Large intestine (tissue), 3 donors: ENCODE measurements at regions not wholly inside any gene's neighbourhood (a gene's known extent, or its start where the extent isn't known, plus 50 kb on each side); places are given as distances from the start of the nearest gene placed in this dataset.
"Not testable (repeated sequence)": the region's sequence is repeated elsewhere in the genome, so short reads cannot be mapped to it uniquely, and the experiment has no call there.

Source experiments
- DNase-seq, 2 donors: peaks; one replicate each; pipeline versions ENCODE4 v3.0.0 to v3.0.0-alpha.2; 2013
- H3K27ac ChIP-seq: one replicate; pipeline ENCODE4 v1.5.1; 2013; ENCODE audit warnings: low read length
- H3K27me3 ChIP-seq: 2 replicates; pipeline ENCODE4 v1.6.1; 2013; ENCODE audit warnings: low read length; ENCODE audit not compliant: control insufficient read depth, insufficient read depth
- H3K36me3 ChIP-seq: 2 replicates; pipeline ENCODE4 v1.6.1; 2013; ENCODE audit warnings: low read length; ENCODE audit not compliant: control insufficient read depth, insufficient read depth
- H3K4me1 ChIP-seq: one replicate; pipeline ENCODE4 v1.6.1; 2013; ENCODE audit warnings: low read length; ENCODE audit not compliant: control insufficient read depth, insufficient read depth
- H3K4me3 ChIP-seq: one replicate; pipeline ENCODE4 v1.5.1; 2013; ENCODE audit warnings: low read length
- H3K9me3 ChIP-seq: one replicate; pipeline ENCODE4 v1.6.1; 2013; ENCODE audit warnings: mild to moderate bottlenecking, low read depth, low read length, moderate library complexity; ENCODE audit not compliant: control insufficient read depth
- WGBS: methylation state at CpG from one replicate; pipeline ENCODE4 v1.1.5; 2013; ENCODE audit warnings: low lambda C conversion rate; ENCODE audit not compliant: insufficient coverage; 5-methylcytosine and 5-hydroxymethylcytosine counted together

DNA sequence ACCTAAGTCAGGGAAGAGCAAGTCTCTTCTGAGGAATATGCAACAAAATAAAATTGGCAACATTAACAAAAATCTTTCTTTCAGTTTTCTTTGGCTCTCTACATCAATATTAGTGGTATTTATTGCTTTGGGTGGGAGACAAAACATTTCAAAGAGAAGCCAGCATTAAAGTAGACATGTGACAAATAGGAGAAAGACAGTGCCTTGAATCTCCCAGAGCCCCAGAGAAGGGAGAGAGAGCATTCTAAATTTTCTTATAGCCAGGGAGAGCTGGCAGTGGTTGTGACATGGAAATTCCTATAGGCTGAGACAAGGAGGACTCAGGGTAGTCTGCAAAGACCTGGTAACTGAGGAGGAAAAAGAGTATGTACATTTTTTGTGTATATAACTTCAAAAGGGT, 79.4 kb upstream of the NREP start:
- no peak for DNase-seq
- Histone ChIP-seq H3K9me3 (no peaks in the 10 kb centered on the region), H3K36me3 (no peaks in the 10 kb centered on the region), H3K27me3 (no peaks in the 10 kb centered on the region), H3K27ac (no peak overlapping the region), H3K4me1 (no peaks in the 10 kb centered on the region), H3K4me3 (no peak overlapping the region)

DNA sequence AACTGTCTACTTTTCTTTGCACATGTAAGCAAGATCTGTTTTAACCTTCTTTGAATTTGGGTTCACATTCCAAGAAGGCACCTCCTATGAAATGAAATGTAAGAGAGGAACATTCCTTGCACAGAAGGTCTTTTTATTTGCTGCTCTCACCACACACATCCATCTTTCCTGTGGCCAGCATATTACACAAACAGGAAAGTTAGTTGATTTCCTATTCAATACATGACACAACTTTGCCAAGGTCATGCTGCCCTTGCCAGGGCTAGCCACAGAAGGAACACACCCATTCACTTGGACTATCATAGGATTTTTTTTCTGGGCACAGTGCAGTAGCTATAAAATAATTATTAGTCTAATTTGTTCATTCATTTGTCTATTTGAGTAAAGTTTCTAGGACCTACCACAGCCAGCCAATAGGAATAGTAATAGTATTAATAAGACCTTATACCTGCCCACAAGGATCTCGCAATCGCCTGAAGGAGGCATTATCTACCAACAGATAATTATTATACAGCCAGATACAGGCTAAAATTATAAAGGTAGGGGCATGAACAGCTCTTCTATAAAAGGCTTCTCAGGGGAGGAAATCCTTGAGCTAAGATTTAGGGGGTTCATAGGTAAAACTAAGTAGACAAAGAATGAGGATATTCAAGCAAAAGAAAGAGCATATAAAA, 78.1 kb upstream of the NREP start:
- WGBS: no CpG with 5 or more reads among the region's 2 CpGs
- H3K4me1 ChIP-seq: no peaks in the 10 kb centered on the region

DNA sequence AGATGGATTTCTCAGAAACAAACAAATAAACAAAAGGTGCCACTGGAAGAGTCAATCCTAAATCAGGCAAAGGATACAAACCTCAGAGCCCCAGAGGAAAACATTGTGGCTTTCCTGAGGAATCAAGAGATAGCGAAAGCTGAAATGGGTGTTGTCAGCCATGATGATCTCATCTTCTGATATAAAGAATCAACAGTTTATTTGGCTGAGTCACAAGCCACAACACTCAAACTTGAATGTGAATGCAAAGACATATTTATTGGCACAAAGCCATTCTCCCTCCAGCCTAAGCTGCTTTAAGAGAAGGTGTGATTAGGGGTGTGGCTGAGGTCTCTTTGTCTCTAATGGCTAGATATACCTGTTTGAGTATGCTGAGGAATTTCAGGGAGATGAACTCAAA, 73.3 kb upstream of the NREP start:
- Histone ChIP-seq H3K36me3 (no peaks in the 10 kb centered on the region), H3K27ac (no peak overlapping the region), H3K4me3 (no peak overlapping the region), H3K9me3 (no peaks in the 10 kb centered on the region), H3K27me3 (no peaks in the 10 kb centered on the region), H3K4me1 (no peaks in the 10 kb centered on the region)
- WGBS: no CpG with 5 or more reads among the region's 1 CpG
- no peak for DNase-seq

More for the DNA sequence above, 78.1 kb upstream of the NREP start:
- no peak for DNase-seq
- no peak overlapping the region for H3K27ac ChIP-seq
- no peak overlapping the region for H3K4me3 ChIP-seq
- no peaks in the 10 kb centered on the region for H3K27me3 ChIP-seq
- no peaks in the 10 kb centered on the region for H3K36me3 ChIP-seq
- H3K9me3 ChIP-seq: no peaks in the 10 kb centered on the region

DNA sequence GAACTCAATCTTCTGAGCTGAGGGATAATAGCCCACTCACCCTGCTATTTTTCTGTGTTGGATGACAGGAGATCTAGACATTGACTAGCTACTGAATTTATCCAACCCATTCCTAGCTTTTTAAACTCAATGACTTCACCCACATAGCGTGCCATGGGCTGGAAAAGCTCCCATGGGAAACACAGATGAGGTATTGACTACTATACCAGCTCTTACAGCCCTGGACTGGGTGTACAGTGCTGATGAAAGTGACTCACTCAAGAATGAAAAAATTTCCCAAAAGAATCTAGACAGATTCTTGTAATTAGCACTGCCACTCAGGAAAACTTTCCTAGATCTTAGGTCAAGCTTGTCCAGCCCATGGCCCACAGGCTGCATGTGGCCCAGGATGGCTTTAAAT, 72.7 kb upstream of the NREP start:
- no CpG with 5 or more reads among the region's 1 CpG for WGBS
- Histone ChIP-seq H3K27me3 (no peaks in the 10 kb centered on the region), H3K4me1 (no peaks in the 10 kb centered on the region), H3K36me3 (no peaks in the 10 kb centered on the region), H3K4me3 (no peak overlapping the region), H3K27ac (no peak overlapping the region), H3K9me3 (no peaks in the 10 kb centered on the region)
- DNase-seq: no peak

DNA sequence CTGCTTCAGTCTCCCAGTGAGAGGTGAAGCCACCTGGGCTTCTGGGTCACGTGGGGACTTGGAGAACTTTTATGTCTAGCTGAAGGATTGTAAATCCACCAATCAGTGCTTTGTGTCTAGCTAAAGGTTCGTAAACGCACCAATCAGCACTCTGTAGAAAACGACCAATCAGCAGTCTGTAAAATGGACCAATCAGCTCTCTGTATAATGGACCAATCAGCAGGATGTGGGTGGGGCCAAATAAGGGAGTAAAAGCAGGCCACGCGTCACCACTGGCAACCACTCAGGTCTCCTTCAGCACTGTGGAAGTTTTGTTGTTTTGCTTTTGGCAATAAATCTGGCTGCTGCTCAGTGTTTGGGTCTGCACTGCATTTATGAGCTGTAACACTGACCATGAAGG, 69.1 kb upstream of the NREP start:
- H3K36me3 ChIP-seq: no peaks in the 10 kb centered on the region
- no peaks in the 10 kb centered on the region for H3K27me3 ChIP-seq
- WGBS: 100% methylated on average over 2 of the region's 6 CpGs
- no peak for DNase-seq
- H3K4me1 ChIP-seq: no peaks in the 10 kb centered on the region
- H3K4me3 ChIP-seq: no peak overlapping the region
- no peak overlapping the region for H3K27ac ChIP-seq
- no peaks in the 10 kb centered on the region for H3K9me3 ChIP-seq

DNA sequence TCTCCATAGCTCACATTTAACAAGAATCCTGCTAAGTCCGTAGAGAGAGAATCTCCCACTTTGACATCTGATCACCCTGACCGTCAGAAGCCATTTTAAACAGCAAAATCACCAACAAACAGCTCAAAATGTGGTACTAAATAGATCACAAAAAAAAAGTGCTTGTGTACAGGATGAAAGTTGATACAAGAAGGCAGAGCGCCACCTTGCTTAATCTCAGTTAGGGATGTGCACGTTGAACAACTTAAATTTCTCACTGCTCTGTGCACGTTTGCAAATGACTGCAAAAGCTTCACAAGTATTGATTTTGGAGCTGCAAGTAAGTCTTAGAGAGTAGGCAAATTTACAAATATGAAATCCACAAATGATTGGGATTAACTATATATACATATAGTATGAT, 63.1 kb upstream of the NREP start:
- WGBS: 20% methylated on average over 1 of the region's 5 CpGs
- Histone ChIP-seq H3K36me3 (no peaks in the 10 kb centered on the region), H3K4me3 (no peak overlapping the region), H3K9me3 (no peaks in the 10 kb centered on the region), H3K4me1 (no peaks in the 10 kb centered on the region), H3K27me3 (no peaks in the 10 kb centered on the region), H3K27ac (no peak overlapping the region)
- DNase-seq: peak in 1 of 2 donors; percentile 3

DNA sequence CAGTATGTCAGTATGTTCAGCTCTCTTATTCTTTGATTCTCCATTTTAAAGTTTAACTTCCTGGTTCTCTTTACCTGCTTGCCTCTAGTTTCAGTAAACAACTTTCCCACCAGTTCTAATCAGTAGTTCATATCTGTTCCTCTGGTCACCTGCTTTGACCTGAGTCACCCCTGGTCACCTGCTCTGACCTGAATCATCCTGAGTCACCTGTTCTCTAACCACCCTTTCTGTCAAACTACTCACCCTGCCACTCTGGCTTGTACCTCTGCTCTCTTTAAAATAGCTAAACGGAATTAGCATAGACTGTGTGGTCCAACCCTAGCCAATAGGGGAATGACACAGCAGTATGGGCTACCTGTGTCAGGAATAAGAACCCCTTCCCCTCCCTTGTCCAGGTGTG, 62.0 kb upstream of the NREP start:
- H3K4me3 ChIP-seq, H3K9me3 ChIP-seq, DNase-seq, H3K27ac ChIP-seq, H3K4me1 ChIP-seq, H3K27me3 ChIP-seq, H3K36me3 ChIP-seq: not testable (repeated sequence)
- WGBS: no CpG with 5 or more reads among the region's 1 CpG

DNA sequence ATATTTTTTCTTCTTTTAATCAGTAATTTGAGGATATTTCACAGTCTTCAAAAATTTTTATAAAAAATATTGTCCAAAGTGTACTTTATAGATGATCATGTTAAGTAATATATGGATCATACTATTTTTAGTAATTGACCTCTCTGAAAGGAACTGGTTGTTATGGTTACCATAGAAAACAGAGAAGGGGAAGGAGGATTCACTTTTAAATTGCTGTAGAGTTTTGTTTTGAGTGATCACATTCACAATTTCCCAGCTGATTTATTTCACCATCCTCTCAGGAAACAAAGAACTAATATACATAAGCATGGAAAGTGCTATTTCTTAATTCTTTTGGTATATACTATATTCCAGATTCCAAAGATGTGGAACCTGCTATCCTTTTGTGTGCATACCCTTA, 56.5 kb upstream of the NREP start:
- Histone ChIP-seq H3K36me3 (no peaks in the 10 kb centered on the region), H3K27ac (no peak overlapping the region), H3K9me3 (no peaks in the 10 kb centered on the region), H3K4me1 (no peaks in the 10 kb centered on the region), H3K27me3 (no peaks in the 10 kb centered on the region), H3K4me3 (no peak overlapping the region)
- DNase-seq: no peak

DNA sequence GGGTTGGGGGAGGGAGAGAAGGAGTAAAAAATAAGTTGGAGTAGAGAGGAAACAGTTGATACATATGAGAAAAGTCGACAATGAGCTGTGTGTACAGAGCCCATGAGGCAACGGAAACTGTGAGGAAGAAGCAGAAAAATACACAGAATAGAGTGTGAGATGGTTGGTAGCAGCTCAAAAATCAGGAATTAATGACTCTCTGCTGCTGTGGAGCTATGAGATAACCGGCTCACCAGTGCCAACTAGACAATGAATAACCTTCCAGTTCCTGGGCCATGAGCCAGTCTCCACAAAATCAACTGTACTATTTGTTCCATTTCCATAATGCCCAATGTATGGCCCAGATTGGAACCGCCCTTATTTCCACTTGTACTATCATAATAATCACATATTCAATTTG, 53.1 kb upstream of the NREP start:
- Histone ChIP-seq H3K4me1 (no peaks in the 10 kb centered on the region), H3K36me3 (no peaks in the 10 kb centered on the region), H3K27ac (no peak overlapping the region), H3K9me3 (no peaks in the 10 kb centered on the region), H3K4me3 (no peak overlapping the region), H3K27me3 (no peaks in the 10 kb centered on the region)
- no peak for DNase-seq
- 72% methylated on average over 2 of the region's 4 CpGs for WGBS
